ENCODE measurements at regions not wholly inside any gene's neighbourhood (a gene's known extent, or its start where the extent isn't known, plus 50 kb on each side); places are given as distances from the start of the nearest gene placed in this dataset.

DNA sequence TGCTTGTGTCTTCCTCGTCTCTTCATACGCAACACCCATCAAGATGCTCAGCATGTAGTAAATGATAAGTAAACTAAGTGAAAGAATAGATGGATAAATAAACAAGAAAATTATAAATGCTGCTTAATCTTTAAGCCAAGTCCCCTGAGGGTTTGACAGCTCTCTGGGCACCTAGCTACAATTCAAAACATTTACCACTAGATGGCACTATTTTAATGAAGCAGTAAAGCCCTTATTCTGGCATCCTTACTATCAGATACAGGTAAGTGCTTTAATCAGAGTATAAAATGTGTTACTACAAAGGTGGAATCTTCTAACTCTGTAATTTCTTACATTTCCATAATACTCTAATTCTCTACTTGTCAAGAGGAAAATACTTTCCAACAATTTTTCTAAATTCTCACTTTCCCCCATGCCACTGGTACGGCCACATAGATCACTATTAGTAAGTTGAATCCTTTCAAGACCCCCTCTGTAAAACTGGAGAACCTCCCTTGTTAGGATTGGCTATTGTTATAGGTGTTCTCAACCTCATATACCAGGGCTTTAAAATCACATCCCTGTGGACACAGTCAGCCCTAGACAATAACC, 137.8 kb downstream of the BARHL2 start:
- Histone ChIP-seq H3K9ac (ENCODE audit: extremely low read depth, insufficient read length, low read length) (no peak overlapping the region), H4K8ac (replicated peaks; ENCODE audit: insufficient read length, low read depth, low read length) (no peak overlapping the region), H3K79me1 (ENCODE audit: insufficient read depth, low read depth, low read length, poor library complexity, severe bottlenecking) (no peaks in the 10 kb centered on the region), H3K56ac (ENCODE audit: insufficient read length, low read depth, low read length) (no peak overlapping the region), H2BK12ac (ENCODE audit: insufficient read length, low read depth, low read length) (no peak overlapping the region), H3K27ac (ENCODE audit: insufficient read length, low read depth, low read length) (no peak overlapping the region), H3T11ph (ENCODE audit: low read length) (no peak overlapping the region), H3K18ac (ENCODE audit: insufficient read length, low read depth, low read length) (no peak overlapping the region), H3K23me2 (ENCODE audit: insufficient read length, low read depth, low read length, poor library complexity, severe bottlenecking) (no peaks in the 10 kb centered on the region), H3K79me2 (ENCODE audit: insufficient read depth, low read length) (no peaks in the 10 kb centered on the region), H2AFZ (ENCODE audit: low read length) (no peak overlapping the region), H4K91ac (ENCODE audit: insufficient read length, low read depth, low read length) (no peak overlapping the region), H3K4me2 (ENCODE audit: insufficient read depth, insufficient read length, low read length) (no peak overlapping the region), H3K4ac (ENCODE audit: low read depth, low read length) (no peak overlapping the region), H3K14ac (ENCODE audit: insufficient read depth, low read length) (no peak overlapping the region), H3K23ac (ENCODE audit: insufficient read length, low read depth, low read length) (no peak overlapping the region), H4K5ac (ENCODE audit: insufficient read length, low read depth, low read length) (no peak overlapping the region), H2AK5ac (ENCODE audit: insufficient read length, low read length) (no peak overlapping the region), H3K9me3 (ENCODE audit: control insufficient read depth, low read depth, low read length) (no peaks in the 10 kb centered on the region), H3K27me3 (ENCODE audit: insufficient read depth, low read length) (no peaks in the 10 kb centered on the region), H4K20me1 (ENCODE audit: control insufficient read depth, insufficient read depth, insufficient read length) (no peaks in the 10 kb centered on the region), H2BK20ac (ENCODE audit: low read depth, low read length, poor library complexity, severe bottlenecking) (no peak overlapping the region), H3K4me1 (ENCODE audit: insufficient read depth, low read length) (no peaks in the 10 kb centered on the region), H2BK5ac (ENCODE audit: insufficient read length, low read length) (no peak overlapping the region), H2BK15ac (ENCODE audit: low read depth, low read length) (no peak overlapping the region), H2BK120ac (ENCODE audit: low read depth, low read length, poor library complexity, severe bottlenecking) (no peak overlapping the region)
- no peak for DNase-seq
- Mint-ChIP-seq H3K27me3 (ENCODE audit: low read depth) (peaks cover 7% of the 10 kb centered on the region), H3K36me3 (ENCODE audit: insufficient read depth in 1 of 3, low read depth in 3 of 3) (no peaks in the 10 kb centered on the region), H3K4me1 (no peaks in the 10 kb centered on the region), H3K9me3 (no peaks in the 10 kb centered on the region; a peak in 1 of 5 replicates), H3K4me3 (no peak overlapping the region), H3K27ac (no peak overlapping the region)
- no CpG with 5 or more reads among the region's 3 CpGs for WGBS (ENCODE audit: extremely low coverage, insufficient read length, low lambda C conversion rate)
- TF ChIP-seq, protein P1, sequence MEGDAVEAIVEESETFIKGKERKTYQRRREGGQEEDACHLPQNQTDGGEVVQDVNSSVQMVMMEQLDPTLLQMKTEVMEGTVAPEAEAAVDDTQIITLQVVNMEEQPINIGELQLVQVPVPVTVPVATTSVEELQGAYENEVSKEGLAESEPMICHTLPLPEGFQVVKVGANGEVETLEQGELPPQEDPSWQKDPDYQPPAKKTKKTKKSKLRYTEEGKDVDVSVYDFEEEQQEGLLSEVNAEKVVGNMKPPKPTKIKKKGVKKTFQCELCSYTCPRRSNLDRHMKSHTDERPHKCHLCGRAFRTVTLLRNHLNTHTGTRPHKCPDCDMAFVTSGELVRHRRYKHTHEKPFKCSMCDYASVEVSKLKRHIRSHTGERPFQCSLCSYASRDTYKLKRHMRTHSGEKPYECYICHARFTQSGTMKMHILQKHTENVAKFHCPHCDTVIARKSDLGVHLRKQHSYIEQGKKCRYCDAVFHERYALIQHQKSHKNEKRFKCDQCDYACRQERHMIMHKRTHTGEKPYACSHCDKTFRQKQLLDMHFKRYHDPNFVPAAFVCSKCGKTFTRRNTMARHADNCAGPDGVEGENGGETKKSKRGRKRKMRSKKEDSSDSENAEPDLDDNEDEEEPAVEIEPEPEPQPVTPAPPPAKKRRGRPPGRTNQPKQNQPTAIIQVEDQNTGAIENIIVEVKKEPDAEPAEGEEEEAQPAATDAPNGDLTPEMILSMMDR (conservative IDR thresholded peaks at IDR 0.05), result peak; percentile 79
